H9 (cell line): ENCODE measurements at regions not wholly inside any gene's neighbourhood (a gene's known extent, or its start where the extent isn't known, plus 50 kb on each side); places are given as distances from the start of the nearest gene placed in this dataset.

Experiments used
- DNase-seq: peaks from one replicate; pipeline ENCODE4 v3.0.0-alpha.2; 2017
- H2AFZ ChIP-seq: one replicate; pipeline ENCODE4 v1.6.1; 2013; ENCODE audit warnings: mild to moderate bottlenecking, low read length, control low read depth, moderate library complexity
- H2AK5ac ChIP-seq: 2 replicates; pipeline ENCODE4 v1.6.1; 2013; ENCODE audit warnings: low read length, control low read depth, mixed read lengths; ENCODE audit not compliant: insufficient read length
- H2BK120ac ChIP-seq: one replicate; pipeline ENCODE4 v1.6.1; 2013; ENCODE audit warnings: low read depth, mild to moderate bottlenecking, low read length, control low read depth, inconsistent platforms; ENCODE audit not compliant: poor library complexity, severe bottlenecking
- H2BK12ac ChIP-seq: 2 replicates; pipeline ENCODE4 v1.6.1; 2013; ENCODE audit warnings: low read length, control low read depth, mixed read lengths, low read depth; ENCODE audit not compliant: insufficient read length
- H2BK15ac ChIP-seq: 2 replicates; pipeline ENCODE4 v1.6.1; 2013; ENCODE audit warnings: low read depth, low read length, control low read depth
- H2BK20ac ChIP-seq: one replicate; pipeline ENCODE4 v1.6.1; 2013; ENCODE audit warnings: low read depth, mild to moderate bottlenecking, low read length, control low read depth, inconsistent platforms; ENCODE audit not compliant: poor library complexity, severe bottlenecking
- H2BK5ac ChIP-seq: 2 replicates; pipeline ENCODE4 v1.6.1; 2013; ENCODE audit warnings: low read length, control low read depth, mixed read lengths; ENCODE audit not compliant: insufficient read length
- H3K14ac ChIP-seq: 2 replicates; pipeline ENCODE4 v1.6.1; 2013; ENCODE audit warnings: low read length, control low read depth; ENCODE audit not compliant: insufficient read depth
- H3K18ac ChIP-seq: 2 replicates; pipeline ENCODE4 v1.6.1; 2013; ENCODE audit warnings: low read depth, mild to moderate bottlenecking, mixed read lengths, low read length, control low read depth; ENCODE audit not compliant: insufficient read length
- H3K23ac ChIP-seq: 2 replicates; pipeline ENCODE4 v1.6.1; 2013; ENCODE audit warnings: low read length, control low read depth, mixed read lengths, low read depth; ENCODE audit not compliant: insufficient read length
- H3K23me2 ChIP-seq: 2 replicates; pipeline ENCODE4 v1.6.1; 2013; ENCODE audit warnings: low read depth, mild to moderate bottlenecking, mixed read lengths, low read length, control low read depth; ENCODE audit not compliant: insufficient read length, poor library complexity, severe bottlenecking
- H3K27ac ChIP-seq: 2 replicates; pipeline ENCODE4 v1.5.1; 2013; ENCODE audit warnings: low read length, control low read depth, mixed read lengths, low read depth; ENCODE audit not compliant: insufficient read length
- H3K27me3 ChIP-seq: 2 replicates; pipeline ENCODE4 v1.6.1; 2013; ENCODE audit warnings: low read length, control low read depth, inconsistent platforms; ENCODE audit not compliant: insufficient read depth
- H3K4ac ChIP-seq: 2 replicates; pipeline ENCODE4 v1.6.1; 2013; ENCODE audit warnings: low read depth, mild to moderate bottlenecking, control low read depth, inconsistent platforms, low read length, moderate library complexity
- H3K4me1 ChIP-seq: 2 replicates; pipeline ENCODE4 v1.6.1; 2013; ENCODE audit warnings: low read length, control low read depth, inconsistent platforms; ENCODE audit not compliant: insufficient read depth
- H3K4me2 ChIP-seq: 2 replicates; pipeline ENCODE4 v1.6.1; 2013; ENCODE audit warnings: low read length, control low read depth, mixed read lengths; ENCODE audit not compliant: insufficient read length, insufficient read depth
- H3K56ac ChIP-seq: 2 replicates; pipeline ENCODE4 v1.6.1; 2013; ENCODE audit warnings: low read depth, mild to moderate bottlenecking, mixed read lengths, low read length, control low read depth; ENCODE audit not compliant: insufficient read length
- H3K79me1 ChIP-seq: 2 replicates; pipeline ENCODE4 v1.6.1; 2013; ENCODE audit warnings: low read depth, mild to moderate bottlenecking, moderate library complexity, low read length, control low read depth, inconsistent platforms; ENCODE audit not compliant: insufficient read depth, poor library complexity, severe bottlenecking
- H3K79me2 ChIP-seq: 2 replicates; pipeline ENCODE4 v1.6.1; 2013; ENCODE audit warnings: low read length, control low read depth, inconsistent platforms; ENCODE audit not compliant: insufficient read depth
- H3K9ac ChIP-seq: 2 replicates; pipeline ENCODE4 v1.6.1; 2013; ENCODE audit warnings: low read length, control low read depth, mixed read lengths; ENCODE audit not compliant: insufficient read length; ENCODE audit errors: extremely low read depth
- H3K9me3 ChIP-seq: one replicate; pipeline ENCODE4 v1.6.1; 2013; ENCODE audit warnings: low read depth, low read length, inconsistent platforms; ENCODE audit not compliant: control insufficient read depth
- H3T11ph ChIP-seq: one replicate; pipeline ENCODE4 v1.6.1; 2013; ENCODE audit warnings: mild to moderate bottlenecking, low read length, control low read depth, inconsistent platforms
- H4K20me1 ChIP-seq: one replicate; pipeline ENCODE4 v1.6.1; 2013; ENCODE audit not compliant: control insufficient read depth, insufficient read length, insufficient read depth
- H4K5ac ChIP-seq: 2 replicates; pipeline ENCODE4 v1.6.1; 2013; ENCODE audit warnings: low read depth, mild to moderate bottlenecking, mixed read lengths, low read length, control low read depth; ENCODE audit not compliant: insufficient read length
- H4K8ac ChIP-seq: replicated peaks from 2 replicates; pipeline ENCODE4 v1.6.1; 2013; ENCODE audit warnings: low read length, control low read depth, mixed read lengths, low read depth; ENCODE audit not compliant: insufficient read length
- H4K91ac ChIP-seq: 2 replicates; pipeline ENCODE4 v1.6.1; 2013; ENCODE audit warnings: low read depth, mild to moderate bottlenecking, moderate library complexity, mixed read lengths, low read length, control low read depth; ENCODE audit not compliant: insufficient read length
- H3K27ac Mint-ChIP-seq, 3 experiments: 2 replicates in 2 of 3; 3 replicates in 1 of 3; pipeline ENCODE4 v1.8.0; 2020 to 2021; ENCODE audit warnings: mixed read lengths in 3 of 3, mild to moderate bottlenecking in 1 of 3, moderate library complexity in 1 of 3
- H3K27me3 Mint-ChIP-seq: 2 replicates; pipeline ENCODE4 v1.8.0; 2021; ENCODE audit warnings: low read depth, mild to moderate bottlenecking, moderate library complexity, mixed read lengths
- H3K36me3 Mint-ChIP-seq, 3 experiments: 2 replicates in 2 of 3; 3 replicates in 1 of 3; pipeline ENCODE4 v1.8.0; 2020 to 2021; ENCODE audit warnings: low read depth in 3 of 3, mixed read lengths in 3 of 3; ENCODE audit not compliant: insufficient read depth in 1 of 3
- H3K4me1 Mint-ChIP-seq, 2 experiments: 2 replicates each; pipeline ENCODE4 v1.8.0; 2020; ENCODE audit warnings: mixed read lengths in 2 of 2
- H3K4me3 Mint-ChIP-seq, 2 experiments: 2 replicates in 1 of 2; 3 replicates in 1 of 2; pipeline ENCODE4 v1.8.0; 2020 to 2021; ENCODE audit warnings: mild to moderate bottlenecking in 2 of 2, mixed read lengths in 2 of 2, moderate library complexity in 1 of 2
- H3K9me3 Mint-ChIP-seq, 2 experiments: 2 replicates in 1 of 2; 3 replicates in 1 of 2; pipeline ENCODE4 v1.8.0; 2020; ENCODE audit warnings: mild to moderate bottlenecking in 2 of 2, mixed read lengths in 2 of 2, moderate library complexity in 1 of 2
- WGBS: extraction: QIAGEN DNeasy Blood & Tissue Kit; methylation state at CpG from one replicate; pipeline ENCODE4 v1.1.7; 2013; ENCODE audit warnings: missing lambda C conversion rate, low lambda C conversion rate, mixed read lengths; ENCODE audit not compliant: insufficient read length; ENCODE audit errors: extremely low coverage; 5-methylcytosine and 5-hydroxymethylcytosine counted together
- TF ChIP-seq, protein P1 (sequence below): fragments of 200-600 bp; sonication (generic); conservative IDR thresholded peaks from 3 replicates; pipeline ENCODE4 v1.8.0; 2021; ENCODE audit warnings: antibody characterized with exemption, mild to moderate bottlenecking

GRCh38 chr7:81626008-81626407 lies 143.8 kb downstream of the HGF start:
- H3K4me1 ChIP-seq = no peaks in the 10 kb centered on the region
- H2BK12ac ChIP-seq = no peak overlapping the region
- H2BK120ac ChIP-seq = no peak overlapping the region
- no peak overlapping the region for H2BK15ac ChIP-seq
- no peak overlapping the region for H2AFZ ChIP-seq
- H3K27ac ChIP-seq = no peak overlapping the region
- H2BK5ac ChIP-seq = no peak overlapping the region
- Mint-ChIP-seq H3K4me1 (peaks cover 4 to 5% of the 10 kb centered on the region in 2 experiments; a peak in 3 of 4 replicates), H3K36me3 (no peaks in the 10 kb centered on the region), H3K27ac (no peak overlapping the region), H3K9me3 (no peaks in the 10 kb centered on the region), H3K4me3 (no peak overlapping the region), H3K27me3 (no peaks in the 10 kb centered on the region)
- H3K14ac ChIP-seq = no peak overlapping the region
- no peak overlapping the region for H3K4ac ChIP-seq
- no peaks in the 10 kb centered on the region for H3K27me3 ChIP-seq
- H3K18ac ChIP-seq = no peak overlapping the region
- H3K9me3 ChIP-seq = no peaks in the 10 kb centered on the region
- H3K56ac ChIP-seq = no peak overlapping the region
- WGBS = no CpG with 5 or more reads among the region's 1 CpG
- H3K4me2 ChIP-seq = no peak overlapping the region
- no peaks in the 10 kb centered on the region for H3K23me2 ChIP-seq
- no peak overlapping the region for H3K23ac ChIP-seq
- DNase-seq = no peak
- H4K5ac ChIP-seq = no peak overlapping the region
- no peak overlapping the region for H4K8ac ChIP-seq
- H3T11ph ChIP-seq = no peak overlapping the region
- H2BK20ac ChIP-seq = no peak overlapping the region
- H3K9ac ChIP-seq = no peak overlapping the region
- no peaks in the 10 kb centered on the region for H3K79me1 ChIP-seq
- H4K91ac ChIP-seq = no peak overlapping the region
- H4K20me1 ChIP-seq = no peaks in the 10 kb centered on the region
- TF ChIP-seq, protein P1, sequence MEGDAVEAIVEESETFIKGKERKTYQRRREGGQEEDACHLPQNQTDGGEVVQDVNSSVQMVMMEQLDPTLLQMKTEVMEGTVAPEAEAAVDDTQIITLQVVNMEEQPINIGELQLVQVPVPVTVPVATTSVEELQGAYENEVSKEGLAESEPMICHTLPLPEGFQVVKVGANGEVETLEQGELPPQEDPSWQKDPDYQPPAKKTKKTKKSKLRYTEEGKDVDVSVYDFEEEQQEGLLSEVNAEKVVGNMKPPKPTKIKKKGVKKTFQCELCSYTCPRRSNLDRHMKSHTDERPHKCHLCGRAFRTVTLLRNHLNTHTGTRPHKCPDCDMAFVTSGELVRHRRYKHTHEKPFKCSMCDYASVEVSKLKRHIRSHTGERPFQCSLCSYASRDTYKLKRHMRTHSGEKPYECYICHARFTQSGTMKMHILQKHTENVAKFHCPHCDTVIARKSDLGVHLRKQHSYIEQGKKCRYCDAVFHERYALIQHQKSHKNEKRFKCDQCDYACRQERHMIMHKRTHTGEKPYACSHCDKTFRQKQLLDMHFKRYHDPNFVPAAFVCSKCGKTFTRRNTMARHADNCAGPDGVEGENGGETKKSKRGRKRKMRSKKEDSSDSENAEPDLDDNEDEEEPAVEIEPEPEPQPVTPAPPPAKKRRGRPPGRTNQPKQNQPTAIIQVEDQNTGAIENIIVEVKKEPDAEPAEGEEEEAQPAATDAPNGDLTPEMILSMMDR = no peak
- no peaks in the 10 kb centered on the region for H3K79me2 ChIP-seq
- no peak overlapping the region for H2AK5ac ChIP-seq
